ENCODE measurements at regions not wholly inside any gene's neighbourhood (a gene's known extent, or its start where the extent isn't known, plus 50 kb on each side); places are given as distances from the start of the nearest gene placed in this dataset.

GRCh38 chr1:193568512-193568911 lies 382.1 kb upstream of the B3GALT2 start:
- Histone ChIP-seq H2AFZ (ENCODE audit: low read length) (no peak overlapping the region), H3K27me3 (ENCODE audit: insufficient read depth, low read length, poor library complexity, severe bottlenecking) (no peaks in the 10 kb centered on the region), H3K36me3 (ENCODE audit: insufficient read depth, low read length) (no peaks in the 10 kb centered on the region), H3K4me1 (ENCODE audit: insufficient read depth, low read length, poor library complexity, severe bottlenecking) (no peaks in the 10 kb centered on the region), H3K4me2 (ENCODE audit: low read depth, low read length, poor library complexity, severe bottlenecking) (no peak overlapping the region), H3K9me3 (ENCODE audit: insufficient read depth, low read depth, low read length) (no peaks in the 10 kb centered on the region), H3K79me2 (ENCODE audit: insufficient read depth, low read length) (no peaks in the 10 kb centered on the region), H4K20me1 (ENCODE audit: insufficient read depth, low read length, poor library complexity, severe bottlenecking) (no peaks in the 10 kb centered on the region), H3K4me3 (ENCODE audit: low read length, poor library complexity, severe bottlenecking) (no peak overlapping the region), H3K9ac (ENCODE audit: low read depth, low read length, poor library complexity, severe bottlenecking) (no peak overlapping the region), H3F3A (ENCODE audit: low read depth) (no peaks in the 10 kb centered on the region), H3K9me2 (replicated peaks; ENCODE audit: low read depth, low read length) (no peaks in the 10 kb centered on the region)
- TF ChIP-seq CTCF (conservative IDR thresholded peaks at IDR 0.05; ENCODE audit: low read length) (no peak), EZH2phosphoT487 (IDR thresholded peaks at IDR 0.05; ENCODE audit: borderline replicate concordance) (no peak)

GRCh38 chr1:193567937-193568336 lies 381.5 kb upstream of the B3GALT2 start:
- H3K4me3 ChIP-seq (ENCODE audit: low read length, poor library complexity, severe bottlenecking): no peak overlapping the region
- H4K20me1 ChIP-seq (ENCODE audit: insufficient read depth, low read length, poor library complexity, severe bottlenecking): no peaks in the 10 kb centered on the region
- no peaks in the 10 kb centered on the region for H3K27me3 ChIP-seq (ENCODE audit: insufficient read depth, low read length, poor library complexity, severe bottlenecking)
- H2AFZ ChIP-seq (ENCODE audit: low read length): no peak overlapping the region
- H3K4me2 ChIP-seq (ENCODE audit: low read depth, low read length, poor library complexity, severe bottlenecking): no peak overlapping the region
- no peaks in the 10 kb centered on the region for H3K9me3 ChIP-seq (ENCODE audit: insufficient read depth, low read depth, low read length)
- H3K36me3 ChIP-seq (ENCODE audit: insufficient read depth, low read length): no peaks in the 10 kb centered on the region
- TF ChIP-seq CTCF (conservative IDR thresholded peaks at IDR 0.05; ENCODE audit: low read length) (no peak), EZH2phosphoT487 (IDR thresholded peaks at IDR 0.05; ENCODE audit: borderline replicate concordance) (no peak)
- H3K79me2 ChIP-seq (ENCODE audit: insufficient read depth, low read length): no peaks in the 10 kb centered on the region
- no peak overlapping the region for H3K9ac ChIP-seq (ENCODE audit: low read depth, low read length, poor library complexity, severe bottlenecking)
- no peaks in the 10 kb centered on the region for H3K4me1 ChIP-seq (ENCODE audit: insufficient read depth, low read length, poor library complexity, severe bottlenecking)
- no peaks in the 10 kb centered on the region for H3F3A ChIP-seq (ENCODE audit: low read depth)
- no peaks in the 10 kb centered on the region for H3K9me2 ChIP-seq (replicated peaks; ENCODE audit: low read depth, low read length)

- H3K4me2 ChIP-seq (ENCODE audit: low read depth, low read length, poor library complexity, severe bottlenecking): no peak overlapping the region
- H3K9ac ChIP-seq (ENCODE audit: low read depth, low read length, poor library complexity, severe bottlenecking): no peak overlapping the region
- no peaks in the 10 kb centered on the region for H3F3A ChIP-seq (ENCODE audit: low read depth)
- H2AFZ ChIP-seq (ENCODE audit: low read length): no peak overlapping the region
- no peak for TF ChIP-seq CTCF (conservative IDR thresholded peaks at IDR 0.05; ENCODE audit: low read length)
- no peak for TF ChIP-seq EZH2phosphoT487 (IDR thresholded peaks at IDR 0.05; ENCODE audit: borderline replicate concordance)
- H4K20me1 ChIP-seq (ENCODE audit: insufficient read depth, low read length, poor library complexity, severe bottlenecking): no peaks in the 10 kb centered on the region
- no peaks in the 10 kb centered on the region for H3K4me1 ChIP-seq (ENCODE audit: insufficient read depth, low read length, poor library complexity, severe bottlenecking)
- no peaks in the 10 kb centered on the region for H3K27me3 ChIP-seq (ENCODE audit: insufficient read depth, low read length, poor library complexity, severe bottlenecking)
- H3K79me2 ChIP-seq (ENCODE audit: insufficient read depth, low read length): no peaks in the 10 kb centered on the region
- no peaks in the 10 kb centered on the region for H3K36me3 ChIP-seq (ENCODE audit: insufficient read depth, low read length)
- H3K9me2 ChIP-seq (replicated peaks; ENCODE audit: low read depth, low read length): no peaks in the 10 kb centered on the region
- no peaks in the 10 kb centered on the region for H3K9me3 ChIP-seq (ENCODE audit: insufficient read depth, low read depth, low read length)
- no peak overlapping the region for H3K4me3 ChIP-seq (ENCODE audit: low read length, poor library complexity, severe bottlenecking)
Observed at GRCh38 chr1:193566735-193567134, 380.3 kb upstream of the B3GALT2 start.

All from Loucy (cell line).